Spleen (tissue), 7 donors: ENCODE measurements at regions not wholly inside any gene's neighbourhood (a gene's known extent, or its start where the extent isn't known, plus 50 kb on each side); places are given as distances from the start of the nearest gene placed in this dataset.

Experiments used
- POLR2A ChIP-seq, 3 donors: fragments of 450-650 bp; IDR thresholded peaks; one replicate each; pipeline ENCODE4 v1.5.1; 2017; ENCODE audit warnings: antibody characterized with exemption in 3 of 3, mild to moderate bottlenecking in 1 of 3
- POLR2AphosphoS5 ChIP-seq, 3 donors: sonication (generic); formaldehyde crosslinking; IDR thresholded peaks; one replicate each; pipeline ENCODE4 v1.5.1; 2017; ENCODE audit warnings: antibody characterized with exemption in 3 of 3
- TF ChIP-seq, protein P1 (sequence below), 11 experiments: fragments of 200-600 bp in 7 of 11; fragments of 450-650 bp in 4 of 11; sonication (generic) in 4 of 11; IDR thresholded peaks in 8 of 11; conservative IDR thresholded peaks in 3 of 11; 1 replicate in 7 of 11; 2 replicates in 4 of 11; pipeline versions ENCODE4 v1.4.0 to v1.8.0; 2016 to 2021; ENCODE audit warnings: antibody characterized with exemption in 11 of 11, inconsistent platforms in 4 of 11, mild to moderate bottlenecking in 1 of 11
- donor health status: DM: no; HTN: no; CAD: no; lungs with moderate emphysema.
- donor health status: DM: no; HTN: no; CAD: no.
- donor health status: DM: no; HTN: no; CAD: no.

GRCh38 chr5:115394531-115394930 is 98.1 kb upstream of the CCDC112 start:
- TF ChIP-seq POLR2AphosphoS5 (IDR thresholded peaks at IDR 0.05) (no peak), POLR2A (IDR thresholded peaks at IDR 0.05) (no peak)
- TF ChIP-seq, protein P1, sequence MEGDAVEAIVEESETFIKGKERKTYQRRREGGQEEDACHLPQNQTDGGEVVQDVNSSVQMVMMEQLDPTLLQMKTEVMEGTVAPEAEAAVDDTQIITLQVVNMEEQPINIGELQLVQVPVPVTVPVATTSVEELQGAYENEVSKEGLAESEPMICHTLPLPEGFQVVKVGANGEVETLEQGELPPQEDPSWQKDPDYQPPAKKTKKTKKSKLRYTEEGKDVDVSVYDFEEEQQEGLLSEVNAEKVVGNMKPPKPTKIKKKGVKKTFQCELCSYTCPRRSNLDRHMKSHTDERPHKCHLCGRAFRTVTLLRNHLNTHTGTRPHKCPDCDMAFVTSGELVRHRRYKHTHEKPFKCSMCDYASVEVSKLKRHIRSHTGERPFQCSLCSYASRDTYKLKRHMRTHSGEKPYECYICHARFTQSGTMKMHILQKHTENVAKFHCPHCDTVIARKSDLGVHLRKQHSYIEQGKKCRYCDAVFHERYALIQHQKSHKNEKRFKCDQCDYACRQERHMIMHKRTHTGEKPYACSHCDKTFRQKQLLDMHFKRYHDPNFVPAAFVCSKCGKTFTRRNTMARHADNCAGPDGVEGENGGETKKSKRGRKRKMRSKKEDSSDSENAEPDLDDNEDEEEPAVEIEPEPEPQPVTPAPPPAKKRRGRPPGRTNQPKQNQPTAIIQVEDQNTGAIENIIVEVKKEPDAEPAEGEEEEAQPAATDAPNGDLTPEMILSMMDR (IDR thresholded peaks at IDR 0.05 in 8 of 11, conservative IDR thresholded peaks at IDR 0.05 in 3 of 11), result no peak
